Gastroesophageal sphincter (tissue), 4 donors: ENCODE measurements at regions not wholly inside any gene's neighbourhood (a gene's known extent, or its start where the extent isn't known, plus 50 kb on each side); places are given as distances from the start of the nearest gene placed in this dataset.

Experiments
- ATAC-seq: fragments of 150-250 bp; one replicate; pipeline ENCODE4 v1.9.1; 2016; ENCODE audit warnings: mild to moderate bottlenecking, moderate library complexity
- H3K27ac ChIP-seq, 4 donors: fragments of 200-600 bp; sonication (generic) in 3 of 4; 1 replicate in 3 of 4; 2 replicates in 1 of 4; pipeline ENCODE4 v1.5.1; 2016 to 2019
- H3K27me3 ChIP-seq: fragments of 200-600 bp; sonication (generic); one replicate; pipeline ENCODE4 v1.5.1; 2019
- H3K36me3 ChIP-seq, 2 donors: fragments of 200-600 bp; sonication (generic); one replicate each; pipeline ENCODE4 v1.5.1; 2019; ENCODE audit warnings: control low read depth in 1 of 2
- H3K4me1 ChIP-seq, 3 donors: fragments of 200-600 bp; sonication (generic); 1 replicate in 2 of 3; 2 replicates in 1 of 3; pipeline ENCODE4 v1.5.1; 2016 to 2019; ENCODE audit warnings: control low read depth in 2 of 3
- H3K4me3 ChIP-seq, 2 donors: fragments of 200-600 bp; sonication (generic); one replicate each; pipeline ENCODE4 v1.5.1; 2019; ENCODE audit warnings: mild to moderate bottlenecking in 1 of 2, moderate library complexity in 1 of 2
- H3K9me3 ChIP-seq, 3 donors: fragments of 200-600 bp; sonication (generic); one replicate each; pipeline ENCODE4 v1.5.1; 2017 to 2019; ENCODE audit warnings: control low read depth in 2 of 3
- EP300 ChIP-seq: sonication (generic); formaldehyde crosslinking; IDR thresholded peaks from one replicate; pipeline ENCODE4 v1.6.1; 2017; ENCODE audit warnings: antibody characterized with exemption, mild to moderate bottlenecking
- POLR2A ChIP-seq, 2 donors: fragments of 450-650 bp; IDR thresholded peaks; one replicate each; pipeline ENCODE4 v1.6.1; 2017; ENCODE audit warnings: antibody characterized with exemption in 2 of 2, mild to moderate bottlenecking in 2 of 2, moderate library complexity in 1 of 2
- POLR2AphosphoS5 ChIP-seq: sonication (generic); formaldehyde crosslinking; IDR thresholded peaks from one replicate; pipeline ENCODE4 v1.6.1; 2017; ENCODE audit warnings: antibody characterized with exemption
- WGBS, 2 donors: methylation state at CpG; one replicate each; pipeline ENCODE4 v1.1.5; 2018; ENCODE audit warnings: low coverage in 1 of 2; 5-methylcytosine and 5-hydroxymethylcytosine counted together
- TF ChIP-seq, protein P1 (sequence below), 4 experiments: fragments of 200-600 bp in 2 of 4; fragments of 450-650 bp in 2 of 4; sonication (generic) in 1 of 4; IDR thresholded peaks; one replicate each; pipeline ENCODE4 v1.5.1; 2017 to 2019; ENCODE audit warnings: antibody characterized with exemption in 4 of 4, mild to moderate bottlenecking in 2 of 4, moderate library complexity in 2 of 4

DNA sequence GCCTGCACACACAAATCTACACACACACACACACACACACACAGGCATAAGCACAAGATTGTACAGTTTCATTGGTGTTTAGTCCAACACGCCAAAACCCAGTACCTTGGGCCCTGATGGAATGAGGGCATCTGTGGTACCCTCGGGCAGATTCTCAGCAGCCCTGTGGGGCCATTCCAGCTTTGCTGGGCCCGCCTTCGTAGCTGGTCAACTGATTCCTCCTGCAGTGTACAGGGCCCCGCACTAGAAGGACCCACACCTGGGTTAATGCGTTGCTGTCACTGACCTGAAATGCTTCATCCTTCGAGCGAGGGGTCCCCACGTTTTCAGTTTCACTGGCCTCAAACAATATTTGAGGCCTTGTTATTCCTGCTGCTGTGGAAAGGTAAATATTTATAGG lies 731.2 kb downstream of the BRD1 start:
- H3K27me3 ChIP-seq = peaks cover 75% of the 10 kb centered on the region
- H3K4me3 ChIP-seq = no peak overlapping the region
- no peaks in the 10 kb centered on the region for H3K36me3 ChIP-seq
- 67 to 82% methylated on average over 3 to 9 of the region's 9 CpGs for WGBS, 2 donors
- H3K9me3 ChIP-seq = no peaks in the 10 kb centered on the region
- no peaks in the 10 kb centered on the region for H3K4me1 ChIP-seq
- TF ChIP-seq, protein P1, sequence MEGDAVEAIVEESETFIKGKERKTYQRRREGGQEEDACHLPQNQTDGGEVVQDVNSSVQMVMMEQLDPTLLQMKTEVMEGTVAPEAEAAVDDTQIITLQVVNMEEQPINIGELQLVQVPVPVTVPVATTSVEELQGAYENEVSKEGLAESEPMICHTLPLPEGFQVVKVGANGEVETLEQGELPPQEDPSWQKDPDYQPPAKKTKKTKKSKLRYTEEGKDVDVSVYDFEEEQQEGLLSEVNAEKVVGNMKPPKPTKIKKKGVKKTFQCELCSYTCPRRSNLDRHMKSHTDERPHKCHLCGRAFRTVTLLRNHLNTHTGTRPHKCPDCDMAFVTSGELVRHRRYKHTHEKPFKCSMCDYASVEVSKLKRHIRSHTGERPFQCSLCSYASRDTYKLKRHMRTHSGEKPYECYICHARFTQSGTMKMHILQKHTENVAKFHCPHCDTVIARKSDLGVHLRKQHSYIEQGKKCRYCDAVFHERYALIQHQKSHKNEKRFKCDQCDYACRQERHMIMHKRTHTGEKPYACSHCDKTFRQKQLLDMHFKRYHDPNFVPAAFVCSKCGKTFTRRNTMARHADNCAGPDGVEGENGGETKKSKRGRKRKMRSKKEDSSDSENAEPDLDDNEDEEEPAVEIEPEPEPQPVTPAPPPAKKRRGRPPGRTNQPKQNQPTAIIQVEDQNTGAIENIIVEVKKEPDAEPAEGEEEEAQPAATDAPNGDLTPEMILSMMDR (IDR thresholded peaks at IDR 0.05) = no peak
- TF ChIP-seq POLR2AphosphoS5 (no peak), EP300 (no peak)
- H3K27ac ChIP-seq = no peak overlapping the region
- ATAC-seq = no peak

GRCh38 chr22:49095366-49095765 lies 732.3 kb downstream of the BRD1 start:
- no peak for TF ChIP-seq POLR2AphosphoS5
- no peak for TF ChIP-seq EP300
- TF ChIP-seq POLR2A (IDR thresholded peaks at IDR 0.05) = no peak
- TF ChIP-seq, protein P1 (IDR thresholded peaks at IDR 0.05) = no peak
- H3K27me3 ChIP-seq = peaks cover 73% of the 10 kb centered on the region
- WGBS, 2 donors = 81% methylated on average over 3 of the region's 19 CpGs; no CpG with 5 or more reads in 1 of the 2 donors
- no peaks in the 10 kb centered on the region for H3K4me1 ChIP-seq
- ATAC-seq = no peak
- H3K27ac ChIP-seq = no peak overlapping the region
- no peaks in the 10 kb centered on the region for H3K36me3 ChIP-seq
- no peaks in the 10 kb centered on the region for H3K9me3 ChIP-seq
- H3K4me3 ChIP-seq = no peak overlapping the region

DNA sequence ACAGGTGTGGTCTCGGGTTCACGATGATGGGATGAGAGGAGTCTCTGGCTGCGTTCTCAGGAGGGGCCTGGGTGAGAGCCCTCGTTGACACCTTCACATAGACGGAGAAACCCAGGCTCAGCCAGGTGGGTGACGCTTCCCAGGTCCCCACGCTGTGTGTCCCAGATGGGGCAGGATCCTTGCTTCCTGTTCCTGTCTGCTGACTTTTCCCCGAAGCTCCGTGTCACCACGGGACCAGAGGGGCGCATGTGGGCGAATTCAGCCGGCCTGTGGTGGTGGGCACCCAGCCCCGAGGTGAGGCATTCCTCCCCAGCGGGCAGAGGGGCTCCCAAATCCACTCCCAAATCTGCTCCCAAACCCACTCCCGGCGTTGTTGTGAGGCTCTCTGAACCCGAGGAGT lies 732.8 kb downstream of the BRD1 start:
- TF ChIP-seq POLR2AphosphoS5 (no peak), EP300 (no peak), POLR2A (IDR thresholded peaks at IDR 0.05) (no peak)
- TF ChIP-seq, protein P1 (IDR thresholded peaks at IDR 0.05) = no peak
- H3K27ac ChIP-seq = no peak overlapping the region
- H3K4me3 ChIP-seq = no peak overlapping the region
- no peak for ATAC-seq
- 75% methylated on average over 2 of the region's 18 CpGs; no CpG with 5 or more reads in 1 of the 2 donors for WGBS, 2 donors
- H3K4me1 ChIP-seq = no peaks in the 10 kb centered on the region
- H3K9me3 ChIP-seq = no peaks in the 10 kb centered on the region
- H3K36me3 ChIP-seq = no peaks in the 10 kb centered on the region
- peaks cover 73% of the 10 kb centered on the region for H3K27me3 ChIP-seq

GRCh38 chr22:49094151-49094550 lies 733.5 kb downstream of the BRD1 start:
- no peak for ATAC-seq
- Histone ChIP-seq H3K27ac (no peak overlapping the region), H3K36me3 (no peaks in the 10 kb centered on the region), H3K9me3 (no peaks in the 10 kb centered on the region), H3K4me1 (no peaks in the 10 kb centered on the region), H3K27me3 (peaks cover 72% of the 10 kb centered on the region), H3K4me3 (no peak overlapping the region)
- WGBS, 2 donors = 62% methylated on average over 4 of the region's 7 CpGs; no CpG with 5 or more reads in 1 of the 2 donors
- TF ChIP-seq POLR2AphosphoS5 (no peak), POLR2A (IDR thresholded peaks at IDR 0.05) (no peak), EP300 (no peak)
- TF ChIP-seq, protein P1 (IDR thresholded peaks at IDR 0.05) = no peak

- Histone ChIP-seq H3K4me1 (no peaks in the 10 kb centered on the region), H3K4me3 (no peak overlapping the region), H3K36me3 (no peaks in the 10 kb centered on the region), H3K27ac (no peak overlapping the region), H3K27me3 (peaks cover 73% of the 10 kb centered on the region), H3K9me3 (no peaks in the 10 kb centered on the region)
- WGBS, 2 donors = no CpG with 5 or more reads among the region's 23 CpGs
- TF ChIP-seq, protein P1 (IDR thresholded peaks at IDR 0.05) = no peak
- TF ChIP-seq EP300 (no peak), POLR2A (IDR thresholded peaks at IDR 0.05) (no peak), POLR2AphosphoS5 (no peak)
- no peak for ATAC-seq
These were observed 734.3 kb downstream of the BRD1 start for GRCh38 chr22:49093192-49093880.
